B cell (primary cell): ENCODE measurements at regions not wholly inside any gene's neighbourhood (a gene's known extent, or its start where the extent isn't known, plus 50 kb on each side); places are given as distances from the start of the nearest gene placed in this dataset.

Source experiments
- CTCF ChIP-seq: fragments of 200-600 bp; IDR thresholded peaks from one replicate; pipeline ENCODE4 v1.8.0; 2022; ENCODE audit warnings: antibody characterized with exemption, mild to moderate bottlenecking
- EZH2 ChIP-seq: IDR thresholded peaks from 2 replicates; pipeline ENCODE4 v1.6.1; 2012; ENCODE audit warnings: borderline replicate concordance, low read depth, mild to moderate bottlenecking, moderate library complexity, low read length; ENCODE audit not compliant: insufficient read depth, poor library complexity, severe bottlenecking

DNA sequence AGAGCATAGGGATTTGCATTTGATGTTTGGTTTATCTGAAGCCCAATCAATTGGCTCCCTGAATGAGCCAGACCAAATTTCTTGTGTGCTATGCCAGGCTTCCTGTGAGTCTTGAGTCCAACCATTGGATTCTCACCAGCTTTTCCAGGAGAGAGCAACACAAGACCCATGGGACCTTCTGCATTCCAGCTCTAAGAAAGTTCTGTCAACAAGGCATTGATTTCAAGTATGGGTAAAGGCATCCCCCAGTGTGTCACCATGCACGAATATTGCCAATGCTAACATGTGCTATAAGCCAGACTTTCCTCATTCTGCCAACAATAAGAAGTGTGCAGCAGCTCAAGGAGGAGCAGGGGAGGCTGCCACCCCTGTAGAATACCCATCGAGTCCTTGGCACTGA, 266.6 kb downstream of the ETAA1 start:
- TF ChIP-seq CTCF (no peak), EZH2 (no peak)
